AG09309 (cell line): ENCODE measurements at regions not wholly inside any gene's neighbourhood (a gene's known extent, or its start where the extent isn't known, plus 50 kb on each side); places are given as distances from the start of the nearest gene placed in this dataset.

ENCODE experiments used
- DNase-seq: peaks from one replicate; pipeline ENCODE4 v3.0.0-alpha.2; 2010; ENCODE audit warnings: low read depth
- H3K4me3 ChIP-seq: 2 replicates; pipeline ENCODE4 v1.5.1; 2011; ENCODE audit warnings: mild to moderate bottlenecking, low read depth, low read length, moderate library complexity; ENCODE audit not compliant: control insufficient read depth
- CTCF ChIP-seq: IDR thresholded peaks from 2 replicates; pipeline ENCODE4 v1.5.1; 2011; ENCODE audit warnings: mild to moderate bottlenecking, low read depth, low read length, inconsistent platforms; ENCODE audit not compliant: insufficient read depth, control insufficient read depth; ENCODE audit errors: missing control alignments

- no peak for DNase-seq
- no peak overlapping the region for H3K4me3 ChIP-seq
- no peak for TF ChIP-seq CTCF
Observed at GRCh38 chr10:91051829-91052228, 130.9 kb upstream of the ANKRD1 start.

GRCh38 chr10:91054325-91054724, 133.4 kb upstream of the ANKRD1 start:
- no peak for TF ChIP-seq CTCF
- DNase-seq, result no peak

DNA sequence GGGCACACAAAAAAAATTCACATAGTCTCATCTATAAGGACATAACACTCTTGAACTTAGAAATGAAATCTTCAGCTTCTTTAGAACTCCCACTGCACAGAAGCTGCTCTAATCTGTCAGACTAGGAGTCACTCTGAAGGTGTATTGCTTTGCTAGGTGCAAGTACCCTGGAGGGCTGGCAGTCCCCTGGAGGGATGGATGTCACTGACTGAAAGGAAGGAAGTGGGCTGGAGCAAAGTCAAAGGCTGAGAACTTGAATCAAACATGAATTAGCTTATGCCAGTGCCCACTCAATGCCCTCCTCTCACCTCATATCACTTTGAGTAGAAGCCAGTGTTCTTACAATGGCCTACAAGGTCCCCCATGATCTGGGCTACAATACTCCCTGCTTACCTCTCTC, 140.3 kb upstream of the ANKRD1 start:
- no peak for DNase-seq
- no peak overlapping the region for H3K4me3 ChIP-seq
- no peak for TF ChIP-seq CTCF

More at GRCh38 chr10:91054325-91054724, 133.4 kb upstream of the ANKRD1 start:
- no peak overlapping the region for H3K4me3 ChIP-seq

DNA sequence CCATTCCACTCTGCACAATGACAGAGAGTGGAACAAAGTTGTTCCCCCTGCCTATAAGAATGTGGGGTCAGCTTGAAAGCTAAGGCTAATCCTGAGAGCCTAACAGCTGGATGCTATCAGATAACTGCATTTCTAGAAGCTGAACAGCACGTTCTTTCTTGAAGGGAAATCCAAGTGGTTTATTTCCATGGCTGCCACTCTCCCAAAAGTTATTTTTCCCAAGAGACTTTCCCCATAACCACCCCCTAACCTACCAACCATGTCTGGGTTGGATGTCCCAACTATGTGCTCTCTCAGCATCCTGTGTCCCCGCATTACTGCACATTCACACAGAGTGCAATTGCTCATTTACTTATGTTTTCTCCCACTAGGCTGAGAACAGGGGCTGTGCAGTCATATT, 140.7 kb upstream of the ANKRD1 start:
- H3K4me3 ChIP-seq, result no peak overlapping the region
- TF ChIP-seq CTCF, result no peak
- DNase-seq, result no peak

DNA sequence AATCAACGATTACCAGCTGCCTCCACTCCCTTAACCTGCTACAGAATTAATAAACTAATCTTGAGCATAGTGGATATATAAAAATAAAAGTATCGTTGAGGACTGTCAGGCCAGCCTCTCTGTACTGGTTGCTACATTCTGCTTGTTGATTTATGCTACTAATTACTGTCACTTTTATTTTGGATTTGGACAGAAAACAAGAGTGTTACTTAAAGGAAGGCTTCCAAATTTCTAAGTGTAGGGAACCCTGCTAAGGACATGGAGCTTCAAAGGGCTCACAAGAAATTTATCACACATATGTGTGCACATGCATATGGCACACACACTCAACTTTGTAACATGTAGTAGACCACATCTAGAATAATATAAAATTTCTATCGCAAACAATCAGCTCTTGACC, 141.2 kb upstream of the ANKRD1 start:
- no peak for TF ChIP-seq CTCF
- DNase-seq, result no peak
- no peak overlapping the region for H3K4me3 ChIP-seq

DNA sequence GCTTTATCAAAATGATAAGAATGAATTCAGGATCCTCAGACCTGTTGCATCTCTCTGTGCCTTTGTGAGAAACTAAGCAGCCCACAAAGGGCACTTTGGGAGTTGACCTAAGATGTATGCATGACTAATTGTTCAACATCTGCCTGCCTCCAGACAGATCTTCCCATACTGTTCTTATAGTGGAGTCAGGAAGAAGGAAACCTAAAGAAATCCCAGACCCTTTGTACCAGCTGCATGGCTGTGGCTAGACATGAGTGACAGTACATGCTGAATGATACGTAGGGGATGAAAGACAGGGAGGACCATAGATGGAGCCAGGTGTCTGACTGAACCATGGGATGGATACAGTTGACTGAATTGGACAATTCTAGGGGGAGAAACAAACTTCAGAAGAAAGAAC, 148.7 kb upstream of the PCGF5 start:
- no peak for TF ChIP-seq CTCF
- DNase-seq, result no peak
- H3K4me3 ChIP-seq, result no peak overlapping the region

DNA sequence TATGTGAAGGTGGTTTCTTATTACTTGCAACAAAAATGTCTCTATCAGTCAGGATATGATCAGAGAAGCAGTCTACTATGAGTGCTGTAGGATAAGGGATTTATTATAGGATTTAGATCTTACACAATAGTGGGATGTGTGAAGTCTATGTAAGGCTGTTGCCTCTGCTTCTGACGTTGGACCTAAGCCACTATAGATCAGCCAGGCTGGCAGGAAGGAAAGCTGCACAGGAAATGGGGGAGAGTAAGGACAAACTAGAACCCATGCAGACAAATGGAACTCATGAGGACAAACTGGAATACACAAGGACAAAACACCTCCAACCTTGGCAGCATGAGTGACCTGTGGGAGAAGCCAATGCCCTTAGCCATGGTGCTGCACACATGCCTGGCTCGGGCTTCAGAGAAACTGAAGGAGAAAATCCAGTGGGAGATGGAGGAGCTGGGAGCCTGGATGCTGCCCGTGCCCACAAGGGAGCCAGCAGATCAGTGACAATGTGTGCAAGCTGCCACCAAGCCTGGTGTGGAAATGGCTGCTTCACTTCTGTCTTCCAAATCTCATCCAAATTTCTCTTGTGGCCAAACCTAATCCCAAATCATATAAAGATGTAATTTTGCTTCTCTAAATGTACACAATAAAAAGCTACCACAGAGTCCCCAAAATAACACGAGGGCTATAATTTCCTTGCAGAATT, 147.0 kb upstream of the PCGF5 start:
- DNase-seq, result no peak
- TF ChIP-seq CTCF, result no peak
- H3K4me3 ChIP-seq, result no peak overlapping the region
